ENCODE measurements at regions not wholly inside any gene's neighbourhood (a gene's known extent, or its start where the extent isn't known, plus 50 kb on each side); places are given as distances from the start of the nearest gene placed in this dataset.
"Not testable (repeated sequence)": the region's sequence is repeated elsewhere in the genome, so short reads cannot be mapped to it uniquely, and the experiment has no call there.

GRCh38 chr2:41167014-41167413, 715.1 kb upstream of the SLC8A1 start:
- no peak for DNase-seq (ENCODE audit: low spot score)

GRCh38 chr2:41169744-41170143, 717.9 kb upstream of the SLC8A1 start:
- no peak for DNase-seq (ENCODE audit: low spot score)

- DNase-seq (ENCODE audit: low spot score) = no peak
These were observed 718.7 kb upstream of the SLC8A1 start for GRCh38 chr2:41170589-41170988.

DNA sequence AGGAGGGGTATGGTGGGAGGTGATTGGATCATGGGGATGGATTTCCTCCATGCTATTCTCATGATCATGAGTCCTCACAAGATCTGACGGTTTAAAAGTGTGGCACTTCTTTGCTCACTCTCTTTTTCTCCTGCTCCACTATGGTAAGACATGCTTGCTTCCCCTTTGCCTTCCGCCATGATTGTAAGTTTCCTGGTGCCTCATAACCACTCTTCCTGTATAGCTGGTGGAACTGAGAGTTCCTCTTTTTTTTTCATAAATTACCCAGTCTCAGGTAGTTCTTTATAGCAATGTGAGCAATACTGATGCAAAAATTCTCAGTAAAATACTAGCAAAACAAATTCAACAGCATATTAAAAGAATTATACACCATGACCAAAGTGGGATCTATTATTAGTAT, 728.5 kb upstream of the SLC8A1 start:
- DNase-seq (ENCODE audit: low spot score) = no peak

- no peak for DNase-seq (ENCODE audit: low spot score)
These were observed 731.1 kb upstream of the SLC8A1 start for GRCh38 chr2:41182961-41183360.

DNA sequence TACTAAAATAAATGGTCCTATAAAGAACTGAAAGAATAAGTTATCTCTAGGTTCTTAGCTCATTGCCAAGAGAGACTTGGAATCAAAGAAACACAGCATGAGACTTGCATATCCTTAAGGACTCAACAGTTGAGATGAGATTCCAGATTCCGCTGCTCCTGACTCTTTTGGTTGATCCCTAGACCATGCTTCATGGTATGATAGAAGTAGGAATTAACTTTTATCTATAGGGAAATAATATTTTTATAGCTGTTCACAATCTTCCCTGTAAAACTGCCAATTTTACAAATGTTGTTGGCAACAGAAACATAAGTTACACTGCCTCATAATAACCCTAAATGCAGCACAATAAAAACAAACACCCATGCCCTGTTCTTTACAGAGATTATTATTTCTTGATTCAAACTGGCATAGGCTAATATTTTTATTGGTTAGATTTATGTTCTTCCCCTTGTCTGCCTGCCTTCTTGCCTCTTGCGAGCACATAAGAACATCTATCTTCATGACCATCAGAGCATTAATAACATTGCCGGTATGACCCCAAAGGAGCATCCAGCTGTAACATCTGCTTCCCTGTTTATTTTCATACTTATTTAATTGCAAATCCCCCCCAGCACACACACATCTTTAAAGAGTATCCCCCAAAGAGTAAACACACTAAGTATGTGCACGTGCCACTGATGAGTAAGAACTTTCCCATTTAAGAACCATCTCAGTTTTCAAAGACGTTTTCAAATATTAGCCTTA, 735.7 kb upstream of the SLC8A1 start:
- DNase-seq (ENCODE audit: low spot score) = no peak

GRCh38 chr2:41194230-41194629, 742.3 kb upstream of the SLC8A1 start:
- no peak for DNase-seq (ENCODE audit: low spot score)

GRCh38 chr2:41197781-41198180, 745.9 kb upstream of the SLC8A1 start:
- no peak for DNase-seq (ENCODE audit: low spot score)

GRCh38 chr2:41199334-41199733, 747.4 kb upstream of the SLC8A1 start:
- no peak for DNase-seq (ENCODE audit: low spot score)

- DNase-seq (ENCODE audit: low spot score) = no peak
These were observed 752.4 kb upstream of the SLC8A1 start for GRCh38 chr2:41204315-41204714.

DNA sequence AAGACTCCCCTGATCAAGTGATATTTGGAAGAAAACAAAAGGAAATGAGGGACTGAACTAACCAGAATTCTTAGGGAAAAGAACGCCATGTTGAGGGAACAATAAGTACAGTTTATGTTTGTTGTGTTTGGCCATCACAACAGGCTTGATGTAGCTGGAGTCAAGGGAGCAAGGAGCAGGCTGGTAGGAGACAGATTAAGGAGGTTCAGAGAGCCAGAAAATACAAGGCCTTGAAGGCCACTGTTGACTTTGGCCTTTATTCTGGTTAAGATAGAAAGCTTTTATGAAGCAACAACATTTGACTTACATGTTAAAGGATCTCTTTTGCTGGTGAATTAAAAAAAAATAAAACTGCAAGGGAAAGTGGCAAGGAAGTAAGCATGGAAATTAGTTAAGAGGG, 754.1 kb upstream of the SLC8A1 start:
- no peak for DNase-seq (ENCODE audit: low spot score)

- DNase-seq (ENCODE audit: low spot score) = no peak
These were observed 755.7 kb upstream of the SLC8A1 start for GRCh38 chr2:41207578-41207977.

DNA sequence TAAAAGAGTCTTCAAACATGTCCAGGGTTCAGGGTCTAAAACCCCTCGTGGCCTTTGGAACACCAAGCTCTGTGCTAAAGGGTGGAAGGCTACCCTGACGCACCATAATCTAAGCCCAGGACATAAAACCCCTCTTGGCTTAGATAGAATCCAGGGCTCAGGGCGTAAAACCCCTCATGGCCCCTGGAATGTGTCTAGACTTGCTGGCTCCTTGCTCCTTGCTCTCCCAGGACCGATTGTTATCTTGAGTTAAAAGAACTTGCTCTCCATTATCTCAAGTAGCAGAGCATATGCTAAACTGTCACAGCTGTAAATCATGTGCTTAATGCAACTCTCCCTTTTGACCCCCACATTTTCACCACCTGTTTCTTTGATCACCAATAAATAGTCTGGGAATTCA, 758.1 kb upstream of the SLC8A1 start:
- not testable (repeated sequence) for DNase-seq (ENCODE audit: low spot score)

- no peak for DNase-seq (ENCODE audit: low spot score)
These were observed 765.1 kb upstream of the SLC8A1 start for GRCh38 chr2:41216978-41217377.

- DNase-seq (ENCODE audit: low spot score) = no peak
These were observed 770.7 kb upstream of the SLC8A1 start for GRCh38 chr2:41222593-41222992.

- no peak for DNase-seq (ENCODE audit: low spot score)
These were observed 782.2 kb upstream of the SLC8A1 start for GRCh38 chr2:41234093-41234492.

- DNase-seq (ENCODE audit: low spot score) = no peak
These were observed 789.6 kb upstream of the SLC8A1 start for GRCh38 chr2:41241325-41242000.

DNA sequence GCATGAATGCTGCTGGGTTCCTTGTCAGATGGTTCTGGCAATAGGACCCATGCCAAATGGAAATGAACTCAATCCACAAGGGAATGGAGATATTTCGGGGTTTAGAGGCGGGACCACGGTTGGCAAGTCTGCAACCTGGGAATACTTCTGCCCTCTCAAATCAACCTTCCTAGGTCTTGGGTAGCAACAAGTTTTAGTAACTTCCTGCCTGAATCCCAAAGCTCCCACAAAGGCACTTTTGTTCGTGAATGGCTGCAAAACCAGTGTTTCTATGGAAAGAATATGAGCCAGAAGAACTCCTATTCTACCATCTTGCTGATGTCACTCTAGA, 790.1 kb upstream of the SLC8A1 start:
- no peak for DNase-seq (ENCODE audit: low spot score)

GRCh38 chr2:41267929-41268659, 779.7 kb upstream of the PKDCC start:
- DNase-seq (ENCODE audit: low spot score) = no peak

- no peak for DNase-seq (ENCODE audit: low spot score)
These were observed 764.6 kb upstream of the PKDCC start for GRCh38 chr2:41283079-41283775.

GRCh38 chr2:41293491-41293890, 754.3 kb upstream of the PKDCC start:
- DNase-seq (ENCODE audit: low spot score) = no peak

- DNase-seq (ENCODE audit: low spot score) = no peak
These were observed 753.5 kb upstream of the PKDCC start for GRCh38 chr2:41294331-41294730.

DNA sequence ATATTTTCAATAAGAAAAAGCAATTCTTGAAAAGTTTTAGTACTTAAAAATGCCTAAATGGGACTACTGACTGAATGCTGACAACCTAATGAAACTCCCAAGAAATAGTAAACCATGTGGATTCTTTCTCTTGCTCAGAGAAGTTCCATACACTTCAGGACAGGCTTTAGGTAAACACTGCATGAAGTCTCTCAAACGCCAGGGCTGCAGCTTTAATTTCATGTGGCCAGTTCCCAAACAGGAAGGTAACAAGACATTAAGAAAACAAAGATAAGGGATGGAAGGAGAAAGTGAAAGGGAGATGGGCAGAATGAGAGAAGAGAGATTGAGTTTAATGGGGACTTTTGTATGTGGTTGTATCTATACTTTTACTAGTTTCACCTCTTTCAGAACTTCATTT, 734.7 kb upstream of the PKDCC start:
- DNase-seq (ENCODE audit: low spot score) = no peak

Data from pons (tissue), 1 donor.